ENCODE measurements at regions not wholly inside any gene's neighbourhood (a gene's known extent, or its start where the extent isn't known, plus 50 kb on each side); places are given as distances from the start of the nearest gene placed in this dataset.
A peak's percentile ranks its signal among the peaks of the same experiment; 100 is the strongest.

GRCh38 chr12:65656891-65657351 lies 167.4 kb upstream of the HMGA2 start:
- TF ChIP-seq CTCF (IDR thresholded peaks at IDR 0.05; ENCODE audit: low read depth, low read length) = no peak
- DNase-seq (ENCODE audit: low read depth in 2 of 2) = peak; percentile 73 to 100
- H3K4me3 ChIP-seq (replicated peaks in 1 of 2; ENCODE audit: low read depth in 2 of 2, low read length in 2 of 2) = no peak overlapping the region

GRCh38 chr12:65657635-65658034 lies 166.6 kb upstream of the HMGA2 start:
- no peak overlapping the region for H3K4me3 ChIP-seq (replicated peaks in 1 of 2; ENCODE audit: low read depth in 2 of 2, low read length in 2 of 2)
- peak in 1 of 2 donors; percentile 46 for DNase-seq (ENCODE audit: low read depth in 2 of 2)
- no peak for TF ChIP-seq CTCF (IDR thresholded peaks at IDR 0.05; ENCODE audit: low read depth, low read length)

GRCh38 chr12:65658360-65658759 lies 165.9 kb upstream of the HMGA2 start:
- H3K4me3 ChIP-seq (replicated peaks in 1 of 2; ENCODE audit: low read depth in 2 of 2, low read length in 2 of 2) = no peak overlapping the region
- TF ChIP-seq CTCF (IDR thresholded peaks at IDR 0.05; ENCODE audit: low read depth, low read length) = no peak
- DNase-seq (ENCODE audit: low read depth in 2 of 2) = no peak

GRCh38 chr12:65659681-65660080 lies 164.6 kb upstream of the HMGA2 start:
- no peak for TF ChIP-seq CTCF (IDR thresholded peaks at IDR 0.05; ENCODE audit: low read depth, low read length)
- DNase-seq (ENCODE audit: low read depth in 2 of 2) = no peak
- H3K4me3 ChIP-seq (replicated peaks in 1 of 2; ENCODE audit: low read depth in 2 of 2, low read length in 2 of 2) = no peak overlapping the region

DNA sequence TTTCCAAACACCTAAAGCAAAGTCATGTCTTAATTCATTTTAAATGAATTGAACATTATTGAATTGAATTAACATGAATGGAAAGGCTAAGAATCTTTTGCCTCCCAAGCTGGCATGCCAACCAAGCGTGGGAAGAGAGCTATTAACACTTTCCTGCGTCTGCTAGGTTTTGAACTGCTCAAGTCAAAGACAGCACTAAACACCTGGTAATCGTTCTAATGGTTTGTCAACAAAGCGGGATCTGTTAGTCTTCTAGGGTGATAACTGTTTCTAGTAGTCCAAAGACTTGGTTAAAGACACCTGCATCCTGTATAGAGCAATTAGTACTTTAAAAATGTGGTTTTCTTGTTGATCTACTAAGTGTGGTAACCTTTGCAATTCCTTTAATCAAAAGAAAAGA lies 164.2 kb upstream of the HMGA2 start:
- TF ChIP-seq CTCF (IDR thresholded peaks at IDR 0.05; ENCODE audit: low read depth, low read length) = no peak
- H3K4me3 ChIP-seq (replicated peaks in 1 of 2; ENCODE audit: low read depth in 2 of 2, low read length in 2 of 2) = no peak overlapping the region
- DNase-seq (ENCODE audit: low read depth in 2 of 2) = no peak

DNA sequence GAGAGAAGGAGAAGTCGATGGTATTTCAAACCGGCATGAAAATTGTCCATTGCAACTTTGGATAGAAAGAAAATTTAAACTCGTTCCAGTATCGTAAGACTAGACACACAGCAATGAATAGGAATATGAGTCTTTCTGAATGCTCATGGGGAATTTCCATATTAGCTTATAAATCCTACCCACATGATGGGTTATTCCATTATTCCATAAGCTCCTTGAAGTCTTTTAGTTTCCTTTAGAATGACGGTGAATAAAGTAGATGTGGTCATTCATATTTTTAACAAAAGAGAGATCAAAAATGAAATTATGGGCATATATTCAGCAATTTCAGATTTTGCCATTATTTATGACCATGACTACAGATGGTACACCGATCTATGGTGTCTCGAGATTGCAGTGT lies 163.4 kb upstream of the HMGA2 start:
- H3K4me3 ChIP-seq (replicated peaks in 1 of 2; ENCODE audit: low read depth in 2 of 2, low read length in 2 of 2) = no peak overlapping the region
- DNase-seq (ENCODE audit: low read depth in 2 of 2) = no peak
- no peak for TF ChIP-seq CTCF (IDR thresholded peaks at IDR 0.05; ENCODE audit: low read depth, low read length)

- no peak overlapping the region for H3K4me3 ChIP-seq (replicated peaks in 1 of 2; ENCODE audit: low read depth in 2 of 2, low read length in 2 of 2)
- TF ChIP-seq CTCF (IDR thresholded peaks at IDR 0.05; ENCODE audit: low read depth, low read length) = no peak
- no peak for DNase-seq (ENCODE audit: low read depth in 2 of 2)
Observed at GRCh38 chr12:65662590-65662989, 161.7 kb upstream of the HMGA2 start.
